Fibroblast of mammary gland (primary cell): ENCODE measurements at regions not wholly inside any gene's neighbourhood (a gene's known extent, or its start where the extent isn't known, plus 50 kb on each side); places are given as distances from the start of the nearest gene placed in this dataset.
"Not testable (repeated sequence)": the region's sequence is repeated elsewhere in the genome, so short reads cannot be mapped to it uniquely, and the experiment has no call there.

Source experiments
- DNase-seq: peaks from one replicate; pipeline ENCODE4 v3.0.0-alpha.2; 2010; ENCODE audit warnings: low read depth
- H3K4me3 ChIP-seq: 2 replicates; pipeline ENCODE4 v1.5.1; 2011; ENCODE audit warnings: low read depth, mild to moderate bottlenecking, low read length, moderate library complexity; ENCODE audit not compliant: control insufficient read depth
- TF ChIP-seq, protein P1 (sequence below): conservative IDR thresholded peaks from 2 replicates; pipeline ENCODE4 v1.5.1; 2011; ENCODE audit warnings: low read depth, low read length, inconsistent platforms; ENCODE audit not compliant: control insufficient read depth, insufficient read depth

DNA sequence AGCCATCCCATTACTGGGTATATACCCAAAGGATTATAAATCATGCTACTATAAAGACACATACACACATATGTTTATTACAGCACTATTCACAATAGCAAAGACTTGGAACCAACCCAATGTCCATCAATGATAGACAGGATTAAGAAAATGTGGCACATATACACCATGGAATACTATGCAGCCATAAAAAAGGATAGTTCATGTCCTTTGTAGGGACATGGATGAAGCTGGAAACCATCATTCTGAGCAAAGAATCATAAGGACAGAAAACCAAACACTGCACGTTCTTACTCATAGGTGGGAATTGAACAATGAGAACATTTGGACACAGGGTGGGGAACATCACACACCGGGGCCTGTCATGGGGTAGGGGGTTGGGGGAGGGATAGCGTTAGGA is 60.3 kb upstream of the NMU start:
- DNase-seq, H3K4me3 ChIP-seq: not testable (repeated sequence)

- no peak for DNase-seq
- TF ChIP-seq, protein P1, sequence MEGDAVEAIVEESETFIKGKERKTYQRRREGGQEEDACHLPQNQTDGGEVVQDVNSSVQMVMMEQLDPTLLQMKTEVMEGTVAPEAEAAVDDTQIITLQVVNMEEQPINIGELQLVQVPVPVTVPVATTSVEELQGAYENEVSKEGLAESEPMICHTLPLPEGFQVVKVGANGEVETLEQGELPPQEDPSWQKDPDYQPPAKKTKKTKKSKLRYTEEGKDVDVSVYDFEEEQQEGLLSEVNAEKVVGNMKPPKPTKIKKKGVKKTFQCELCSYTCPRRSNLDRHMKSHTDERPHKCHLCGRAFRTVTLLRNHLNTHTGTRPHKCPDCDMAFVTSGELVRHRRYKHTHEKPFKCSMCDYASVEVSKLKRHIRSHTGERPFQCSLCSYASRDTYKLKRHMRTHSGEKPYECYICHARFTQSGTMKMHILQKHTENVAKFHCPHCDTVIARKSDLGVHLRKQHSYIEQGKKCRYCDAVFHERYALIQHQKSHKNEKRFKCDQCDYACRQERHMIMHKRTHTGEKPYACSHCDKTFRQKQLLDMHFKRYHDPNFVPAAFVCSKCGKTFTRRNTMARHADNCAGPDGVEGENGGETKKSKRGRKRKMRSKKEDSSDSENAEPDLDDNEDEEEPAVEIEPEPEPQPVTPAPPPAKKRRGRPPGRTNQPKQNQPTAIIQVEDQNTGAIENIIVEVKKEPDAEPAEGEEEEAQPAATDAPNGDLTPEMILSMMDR: no peak
- no peak overlapping the region for H3K4me3 ChIP-seq
Observed at GRCh38 chr4:55706541-55706940, 70.4 kb upstream of the NMU start.

DNA sequence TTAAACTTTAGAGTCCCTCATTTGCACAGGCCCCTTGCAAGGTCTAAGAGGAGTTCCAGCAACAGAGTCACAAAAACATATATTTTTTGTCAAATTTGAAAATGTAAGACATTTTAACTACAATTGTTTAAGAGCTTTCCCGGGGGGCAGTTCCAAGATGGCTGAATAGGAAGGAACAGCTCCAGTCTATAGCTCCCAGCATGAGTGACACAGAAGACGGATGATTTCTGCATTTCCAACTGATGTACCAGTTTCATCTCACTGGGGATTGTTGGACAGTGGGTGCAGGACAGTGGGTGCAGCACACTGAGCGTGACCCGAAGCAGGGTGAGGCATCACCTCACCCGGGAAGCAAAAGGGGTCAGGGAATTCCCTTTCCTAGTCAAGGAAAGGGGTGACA is 71.4 kb upstream of the NMU start:
- TF ChIP-seq, protein P1: no peak
- no peak overlapping the region for H3K4me3 ChIP-seq
- no peak for DNase-seq

DNA sequence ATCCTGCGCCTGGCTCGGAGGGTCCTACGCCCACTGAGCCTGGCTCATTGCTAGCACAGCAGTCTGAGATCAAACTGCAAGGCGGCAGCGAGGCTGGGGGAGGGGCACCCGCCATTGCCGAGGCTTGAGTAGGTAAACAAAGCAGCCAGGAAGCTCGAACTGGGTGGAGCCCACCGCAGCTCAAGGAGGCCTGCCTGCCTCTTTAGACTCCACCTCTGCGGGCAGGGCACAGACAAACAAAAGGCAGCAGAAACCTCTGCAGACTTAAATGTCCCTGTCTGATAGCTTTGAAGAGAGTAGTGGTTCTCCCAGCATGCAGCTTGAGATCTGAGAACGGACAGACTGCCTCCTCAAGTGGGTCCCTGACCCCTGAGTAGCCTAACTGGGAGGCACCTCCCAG is 71.9 kb upstream of the NMU start:
- DNase-seq: not testable (repeated sequence)

DNA sequence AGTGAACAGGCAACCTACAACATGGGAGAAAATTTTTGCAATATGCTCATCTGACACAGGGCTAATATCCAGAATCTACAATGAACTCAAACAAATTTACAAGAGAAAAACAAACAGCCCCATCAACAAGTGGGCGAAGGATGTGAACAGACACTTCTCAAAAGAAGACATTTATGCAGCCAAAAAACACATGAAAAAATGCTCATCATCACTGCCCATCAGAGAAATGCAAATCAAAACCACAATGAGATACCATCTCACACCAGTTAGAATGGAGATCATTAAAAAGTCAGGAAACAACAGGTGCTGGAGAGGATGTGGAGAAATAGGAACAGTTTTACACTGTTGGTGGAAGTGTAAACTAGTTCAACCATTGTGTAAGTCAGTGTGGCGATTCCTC is 76.7 kb upstream of the NMU start:
- DNase-seq, H3K4me3 ChIP-seq: not testable (repeated sequence)

More for the DNA sequence above, 71.9 kb upstream of the NMU start:
- not testable (repeated sequence) for H3K4me3 ChIP-seq

DNA sequence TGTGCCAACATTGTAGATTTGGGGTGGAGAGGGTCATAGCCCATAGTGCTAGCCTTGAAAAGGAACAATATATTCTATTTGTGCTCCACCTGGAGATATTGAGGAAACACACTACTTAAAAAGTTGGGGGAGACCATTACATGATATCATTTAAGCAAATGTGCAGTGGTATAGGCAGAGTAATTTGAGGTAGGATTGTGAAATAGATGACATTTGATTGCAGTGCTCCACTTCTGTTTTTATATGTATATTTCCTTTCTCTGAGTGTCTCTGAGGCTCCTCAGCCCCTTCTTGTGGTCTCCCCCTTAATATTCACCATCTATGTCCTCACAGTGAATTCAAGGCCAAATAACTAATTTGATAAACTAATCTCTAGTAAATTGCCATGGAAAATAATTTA is 85.6 kb upstream of the NMU start:
- no peak overlapping the region for H3K4me3 ChIP-seq
- TF ChIP-seq, protein P1: no peak
- DNase-seq: no peak

DNA sequence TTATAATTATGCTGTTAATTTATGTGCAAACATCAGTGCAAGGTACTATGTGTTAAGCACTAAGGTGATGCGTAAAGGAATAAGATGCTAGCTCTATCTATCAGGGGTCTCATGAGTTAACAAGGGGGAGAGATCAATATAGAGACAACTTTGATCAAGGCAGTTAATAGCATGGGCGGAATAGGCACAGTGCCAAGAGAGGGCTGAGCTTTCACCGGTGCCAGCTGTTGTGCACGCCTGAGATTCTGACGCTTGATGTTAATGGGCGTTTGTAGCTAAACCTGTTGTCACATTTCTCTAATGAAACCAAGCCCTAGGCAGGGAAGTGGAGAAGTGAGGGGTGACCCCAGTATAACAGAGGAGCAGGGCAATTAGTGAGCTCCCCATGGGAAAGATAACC is 86.0 kb upstream of the NMU start:
- no peak for DNase-seq
- TF ChIP-seq, protein P1: no peak
- H3K4me3 ChIP-seq: no peak overlapping the region

DNA sequence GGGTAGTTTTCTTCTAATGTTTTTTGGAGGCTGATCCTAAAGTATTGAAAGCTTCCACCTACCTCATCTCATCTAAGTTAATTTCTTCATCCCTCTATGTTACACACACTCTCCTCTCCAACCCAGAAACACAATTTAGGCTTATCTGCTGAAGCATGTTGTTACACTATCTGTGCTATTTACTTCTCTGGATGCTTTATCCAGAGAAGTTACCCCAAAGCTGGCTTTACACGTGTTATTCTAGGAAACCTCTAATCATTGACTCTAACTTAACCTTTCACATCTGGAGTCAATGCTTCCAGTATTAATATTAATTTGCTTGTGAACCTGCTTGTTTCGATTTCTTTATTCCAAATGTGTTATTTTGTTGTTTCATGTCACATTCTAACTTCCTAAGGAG is 87.3 kb upstream of the NMU start:
- DNase-seq: no peak
- no peak overlapping the region for H3K4me3 ChIP-seq
- TF ChIP-seq, protein P1: no peak

GRCh38 chr4:55725057-55725456 is 89.0 kb upstream of the NMU start:
- TF ChIP-seq, protein P1: no peak
- no peak overlapping the region for H3K4me3 ChIP-seq
- no peak for DNase-seq
